ENCODE measurements at regions not wholly inside any gene's neighbourhood (a gene's known extent, or its start where the extent isn't known, plus 50 kb on each side); places are given as distances from the start of the nearest gene placed in this dataset.
A peak's percentile ranks its signal among the peaks of the same experiment; 100 is the strongest.

GRCh38 chr12:89183985-89184435, 168.3 kb downstream of the DUSP6 start:
- Histone ChIP-seq H3K4me3 (ENCODE audit: low read length) (no peak overlapping the region), H4K20me1 (ENCODE audit: low read length) (no peaks in the 10 kb centered on the region), H3F3A (ENCODE audit: low read length, unreplicated experiment) (no peaks in the 10 kb centered on the region), H3K9ac (ENCODE audit: low read length) (no peak overlapping the region), H3K79me2 (ENCODE audit: low read length) (no peaks in the 10 kb centered on the region), H3K4me2 (ENCODE audit: low read length) (no peak overlapping the region), H3K27me3 (ENCODE audit: low read length) (no peaks in the 10 kb centered on the region), H3K9me2 (replicated peaks; ENCODE audit: low read length) (no peaks in the 10 kb centered on the region; the same call in 1 of the 2 replicates), H3K9me3 (ENCODE audit: low read length) (0 out of 2 replicates have a peak, but pooled peaks cover 6% of the 10 kb centered on the region), H3K27ac (ENCODE audit: low read length) (no peak overlapping the region), H2AFZ (ENCODE audit: low read length) (no peak overlapping the region), H3K4me1 (ENCODE audit: insufficient read depth, low read length) (peaks cover 44% of the 10 kb centered on the region), H3K36me3 (ENCODE audit: low read depth, low read length) (no peaks in the 10 kb centered on the region)
- ATAC-seq (no peak), DNase-seq (peak; percentile 35)
- CTCF ChIA-PET: no interaction called here
- no TSS peak for BruUV-seq (replicated peaks)
- TF ChIP-seq CTCF (conservative IDR thresholded peaks at IDR 0.05; ENCODE audit: low read depth, low read length): no peak
- TF ChIP-seq EZH2 (IDR thresholded peaks at IDR 0.05; ENCODE audit: low read length, unreplicated experiment): no peak
- TF ChIP-seq EZH2phosphoT487 (IDR thresholded peaks at IDR 0.05; ENCODE audit: borderline replicate concordance, low read length): no peak
- intact Hi-C loops (cut with micrococcal nuclease): no loop called here
- POLR2A ChIA-PET (ENCODE audit: unreplicated experiment): no interaction called here

GRCh38 chr12:89181271-89181920, 170.9 kb downstream of the DUSP6 start:
- no peaks in the 10 kb centered on the region for H3K79me2 ChIP-seq (ENCODE audit: low read length)
- no peaks in the 10 kb centered on the region for H3F3A ChIP-seq (ENCODE audit: low read length, unreplicated experiment)
- no peaks in the 10 kb centered on the region; the same call in 1 of the 2 replicates for H3K9me2 ChIP-seq (replicated peaks; ENCODE audit: low read length)
- H3K9ac ChIP-seq (ENCODE audit: low read length): no peak overlapping the region
- no peaks in the 10 kb centered on the region for H3K36me3 ChIP-seq (ENCODE audit: low read depth, low read length)
- intact Hi-C loops (cut with micrococcal nuclease): loop anchor here (1.0 to 2.0 kb wide), 3 partner anchors 15 to 165 kb away; no protein-coding TSS in a partner anchor
- ATAC-seq: peak; percentile 96
- no peaks in the 10 kb centered on the region for H4K20me1 ChIP-seq (ENCODE audit: low read length)
- no peak overlapping the region for H3K4me3 ChIP-seq (ENCODE audit: low read length)
- H3K27me3 ChIP-seq (ENCODE audit: low read length): no peaks in the 10 kb centered on the region
- POLR2A ChIA-PET (ENCODE audit: unreplicated experiment): interaction anchor here (0.6 to 1.0 kb wide), 2 partner anchors 46 to 166 kb away, joined by 3 read pairs; no protein-coding TSS in a partner anchor
- H2AFZ ChIP-seq (ENCODE audit: low read length): no peak overlapping the region
- DNase-seq: peak; percentile 88
- peak overlapping the region; percentile 47 for H3K4me2 ChIP-seq (ENCODE audit: low read length)
- H3K4me1 ChIP-seq (ENCODE audit: insufficient read depth, low read length): peaks cover 45% of the 10 kb centered on the region
- CTCF ChIA-PET: no interaction called here
- BruUV-seq (replicated peaks): no TSS peak
- no peaks in the 10 kb centered on the region for H3K9me3 ChIP-seq (ENCODE audit: low read length)
- no peak for TF ChIP-seq CTCF (conservative IDR thresholded peaks at IDR 0.05; ENCODE audit: low read depth, low read length)
- TF ChIP-seq EZH2phosphoT487 (IDR thresholded peaks at IDR 0.05; ENCODE audit: borderline replicate concordance, low read length): no peak
- no peak for TF ChIP-seq EZH2 (IDR thresholded peaks at IDR 0.05; ENCODE audit: low read length, unreplicated experiment)
- peak overlapping the region; percentile 42 for H3K27ac ChIP-seq (ENCODE audit: low read length)

GRCh38 chr12:89180496-89180895, 171.8 kb downstream of the DUSP6 start:
- Histone ChIP-seq H2AFZ (ENCODE audit: low read length) (no peak overlapping the region), H3K79me2 (ENCODE audit: low read length) (no peaks in the 10 kb centered on the region), H3F3A (ENCODE audit: low read length, unreplicated experiment) (no peaks in the 10 kb centered on the region), H3K4me3 (ENCODE audit: low read length) (no peak overlapping the region), H3K9ac (ENCODE audit: low read length) (no peak overlapping the region), H3K27ac (ENCODE audit: low read length) (no peak overlapping the region), H3K9me3 (ENCODE audit: low read length) (no peaks in the 10 kb centered on the region), H3K4me1 (ENCODE audit: insufficient read depth, low read length) (peaks cover 42% of the 10 kb centered on the region), H3K27me3 (ENCODE audit: low read length) (no peaks in the 10 kb centered on the region), H4K20me1 (ENCODE audit: low read length) (no peaks in the 10 kb centered on the region), H3K9me2 (replicated peaks; ENCODE audit: low read length) (no peaks in the 10 kb centered on the region; the same call in 1 of the 2 replicates), H3K4me2 (ENCODE audit: low read length) (peak overlapping the region; percentile 17; the same call in 1 of the 2 replicates), H3K36me3 (ENCODE audit: low read depth, low read length) (no peaks in the 10 kb centered on the region)
- DNase-seq (no peak), ATAC-seq (no peak)
- TF ChIP-seq CTCF (conservative IDR thresholded peaks at IDR 0.05; ENCODE audit: low read depth, low read length) (no peak), EZH2phosphoT487 (IDR thresholded peaks at IDR 0.05; ENCODE audit: borderline replicate concordance, low read length) (no peak), EZH2 (IDR thresholded peaks at IDR 0.05; ENCODE audit: low read length, unreplicated experiment) (no peak)
- no TSS peak for BruUV-seq (replicated peaks)
- ChIA-PET CTCF (interaction anchor here (0.5 kb wide), 1 partner anchor 1038 kb away, joined by 3 read pairs; the partner anchor contains the start of genes CEP290 and TMTC3), POLR2A (ENCODE audit: unreplicated experiment) (no interaction called here)
- intact Hi-C loops (cut with micrococcal nuclease): loop anchor here (2.0 kb wide), 2 partner anchors 14 to 22 kb away; no protein-coding TSS in a partner anchor
